GM12878 (cell line): ENCODE measurements at regions not wholly inside any gene's neighbourhood (a gene's known extent, or its start where the extent isn't known, plus 50 kb on each side); places are given as distances from the start of the nearest gene placed in this dataset.

Experiments
- ATAC-seq: fragments of 200-7000 bp; cut with Tn5 transposase; 3 replicates; pipeline ENCODE4 v1.9.1; 2020; ENCODE audit warnings: mild to moderate bottlenecking, moderate library complexity
- BruUV-seq: library from RNA; stranded (reverse); fragments of 400-500 nt; replicated peaks from 2 replicates; lab custom pipeline; 2021; lab: Mats Ljungman, UMichigan
- CTCF ChIA-PET: fragments of 300-600 bp; sonication (Branson Sonifier 250); formaldehyde crosslinking; extraction: SDS; loops from one replicate; lab custom pipeline; 2021; ENCODE audit warnings: inconsistent platforms; lab: Yijun Ruan, JAX
- POLR2A ChIA-PET: fragments of 350-600 bp; formaldehyde crosslinking; extraction: SDS; loops from one replicate; lab custom pipeline; 2021; ENCODE audit warnings: inconsistent platforms; lab: Charles Lee
- RAD21 ChIA-PET: fragments of 300-600 bp; sonication (Branson Sonifier 250); formaldehyde crosslinking; loops from one replicate; lab custom pipeline; 2023; ENCODE audit warnings: antibody characterized with exemption; ENCODE audit not compliant: unreplicated experiment; lab: Charles Lee
- SMC1A ChIA-PET: fragments of 300-600 bp; sonication (Branson Sonifier 250); formaldehyde crosslinking; loops from one replicate; lab custom pipeline; 2023; ENCODE audit not compliant: unreplicated experiment, uncharacterized antibody; lab: Charles Lee
- DNase-seq: peaks from one replicate; pipeline ENCODE4 v3.0.0-alpha.2; 2011; ENCODE audit warnings: low read depth, low spot score
- FAIRE-seq: peaks from 3 replicates; lab custom pipeline; 2011; peaks lifted over from hg19 to GRCh38; lab: Jason Lieb, UNC
- H2AFZ ChIP-seq: 2 replicates; pipeline ENCODE4 v1.6.0; 2011; ENCODE audit warnings: low read depth, low read length, control low read depth; ENCODE audit not compliant: control insufficient read depth
- H3K27ac ChIP-seq: 2 replicates; pipeline ENCODE4 v1.5.1; 2011; ENCODE audit warnings: control low read depth; ENCODE audit not compliant: control insufficient read depth, insufficient read depth
- H3K27me3 ChIP-seq, 2 experiments: replicated peaks in 1 of 2; 2 replicates each; pipeline versions ENCODE4 v1.6.0 to v1.6.1; 2011; ENCODE audit warnings: low read length in 1 of 2; ENCODE audit not compliant: control insufficient read depth in 2 of 2, insufficient read depth in 2 of 2
- H3K36me3 ChIP-seq, 2 experiments: 2 replicates each; pipeline ENCODE4 v1.5.1; 2011; ENCODE audit warnings: low read length in 1 of 2; ENCODE audit not compliant: control insufficient read depth in 2 of 2, insufficient read depth in 2 of 2
- H3K4me1 ChIP-seq: 2 replicates; pipeline ENCODE4 v1.6.1; 2011; ENCODE audit warnings: mild to moderate bottlenecking, low read length, moderate library complexity, mixed read lengths; ENCODE audit not compliant: control insufficient read depth, insufficient read depth
- H3K4me2 ChIP-seq: 2 replicates; pipeline ENCODE4 v1.6.0; 2011; ENCODE audit warnings: control low read depth; ENCODE audit not compliant: control insufficient read depth, insufficient read depth
- H3K4me3 ChIP-seq: fragments of 200-600 bp; sonication (generic); 2 replicates; pipeline ENCODE4 v1.5.1; 2016
- H3K79me2 ChIP-seq: 2 replicates; pipeline ENCODE4 v1.6.0; 2011; ENCODE audit warnings: low read length; ENCODE audit not compliant: control insufficient read depth, insufficient read depth
- H3K9ac ChIP-seq: 2 replicates; pipeline ENCODE4 v1.8.0; 2011; ENCODE audit warnings: low read length, control low read depth, mixed read lengths; ENCODE audit not compliant: control insufficient read depth, insufficient read depth
- H3K9me3 ChIP-seq: replicated peaks from 3 replicates; pipeline ENCODE4 v1.5.1; 2011; ENCODE audit warnings: mild to moderate bottlenecking, low read length; ENCODE audit not compliant: control insufficient read depth, insufficient read depth
- H4K20me1 ChIP-seq: 2 replicates; pipeline ENCODE4 v1.6.0; 2011; ENCODE audit not compliant: control insufficient read depth, insufficient read depth
- BHLHE40 ChIP-seq, 2 experiments: fragments of 450-650 bp in 1 of 2; IDR thresholded peaks; 2 replicates each; pipeline ENCODE4 v1.6.1; 2011 to 2017; ENCODE audit warnings: low read depth in 2 of 2, borderline replicate concordance in 1 of 2, improper control_type of control experiment in 1 of 2, low read length in 1 of 2, mild to moderate bottlenecking in 1 of 2
- CHD4 ChIP-seq: fragments of 200-600 bp; sonication (generic); IDR thresholded peaks from 2 replicates; pipeline ENCODE4 v1.6.1; 2016; ENCODE audit warnings: mild to moderate bottlenecking
- EZH2 ChIP-seq: IDR thresholded peaks from 2 replicates; pipeline ENCODE4 v1.6.1; 2012; ENCODE audit warnings: low read depth, mild to moderate bottlenecking, control low read depth, inconsistent platforms, low read length, borderline replicate concordance; ENCODE audit not compliant: control insufficient read depth
- HDAC6 ChIP-seq: fragments of 200-600 bp; sonication (generic); IDR thresholded peaks from one replicate; pipeline ENCODE4 v1.8.0; 2017; ENCODE audit warnings: antibody characterized with exemption; ENCODE audit not compliant: unreplicated experiment
- NR2C2 ChIP-seq: IDR thresholded peaks from 2 replicates; pipeline ENCODE4 v1.6.1; 2011; ENCODE audit warnings: borderline replicate concordance, low read depth; ENCODE audit not compliant: control insufficient read depth, insufficient read length
- PML ChIP-seq: IDR thresholded peaks from 2 replicates; pipeline ENCODE4 v1.6.1; 2012; ENCODE audit warnings: low read length, inconsistent platforms
- RB1 ChIP-seq: fragments of 450-650 bp; formaldehyde crosslinking; IDR thresholded peaks from 2 replicates; pipeline ENCODE4 v1.6.1; 2017; ENCODE audit warnings: mild to moderate bottlenecking, borderline replicate concordance
- SRF ChIP-seq, 2 experiments: IDR thresholded peaks; 2 replicates each; pipeline ENCODE4 v1.6.1; 2011; ENCODE audit warnings: low read depth in 2 of 2, low read length in 2 of 2, mild to moderate bottlenecking in 1 of 2, moderate library complexity in 1 of 2
- USF2 ChIP-seq: IDR thresholded peaks from 2 replicates; pipeline ENCODE4 v1.6.1; 2011; ENCODE audit warnings: low read depth, low read length, improper control_type of control experiment, borderline replicate concordance
- WRNIP1 ChIP-seq: IDR thresholded peaks from 2 replicates; pipeline ENCODE4 v1.6.1; 2011; ENCODE audit warnings: low read depth, low read length, improper control_type of control experiment, borderline replicate concordance
- YY1 ChIP-seq: IDR thresholded peaks from 2 replicates; pipeline ENCODE4 v1.6.1; 2011; ENCODE audit warnings: low read depth, mild to moderate bottlenecking, low read length
- ZNF207 ChIP-seq: fragments of 450-650 bp; IDR thresholded peaks from 2 replicates; pipeline ENCODE4 v1.6.1; 2014; ENCODE audit warnings: antibody characterized with exemption, mild to moderate bottlenecking, borderline replicate concordance
- in situ Hi-C: fragments of 300-500 bp; cut with MboI; formaldehyde crosslinking; loops from 9 replicates; pipeline ENCODE4 v1.14.3; 2018; ENCODE audit warnings: mixed read lengths
- intact Hi-C: fragments of 100-400 bp; cut with micrococcal nuclease; formaldehyde crosslinking; loops from one replicate; pipeline ENCODE4 v1.14.2; 2022; ENCODE audit not compliant: unreplicated experiment
- TF ChIP-seq, protein P1 (sequence below): fragments of 450-650 bp; conservative IDR thresholded peaks from 2 replicates; pipeline ENCODE4 v1.6.1; 2017; ENCODE audit warnings: mild to moderate bottlenecking, moderate library complexity

DNA sequence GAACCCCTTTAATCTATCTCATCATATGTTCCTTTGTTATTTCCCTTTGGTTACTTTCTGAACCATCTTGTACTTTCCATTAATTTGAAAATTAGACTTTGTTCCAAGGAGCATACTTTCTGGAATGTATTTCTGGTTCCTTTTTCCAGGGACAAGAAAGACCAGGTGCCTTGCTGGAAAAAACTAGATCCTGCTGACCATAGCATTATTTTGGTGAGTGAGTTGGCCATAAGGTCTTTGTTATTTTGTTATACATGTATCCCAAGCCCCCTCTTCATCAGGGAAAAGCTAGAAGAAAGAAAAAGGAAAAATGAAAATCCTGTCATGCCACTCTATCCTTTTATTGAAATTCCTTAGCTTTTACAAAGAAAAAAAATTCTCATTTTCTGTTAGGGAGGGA lies 228.1 kb upstream of the TFPI start:
- intact Hi-C loops = no loop called here
- no TSS peak for BruUV-seq
- Histone ChIP-seq H3K9ac (no peak overlapping the region), H3K4me1 (no peaks in the 10 kb centered on the region), H3K27me3 (no peaks in the 10 kb centered on the region), H3K36me3 (no peaks in the 10 kb centered on the region), H4K20me1 (no peaks in the 10 kb centered on the region), H3K27ac (no peak overlapping the region), H3K79me2 (no peaks in the 10 kb centered on the region), H3K4me2 (no peak overlapping the region), H3K9me3 (no peaks in the 10 kb centered on the region), H2AFZ (no peak overlapping the region), H3K4me3 (no peak overlapping the region)
- ATAC-seq (no peak), FAIRE-seq (no peak), DNase-seq (no peak)
- ChIA-PET CTCF (interaction anchor here (0.7 kb wide), 1 partner anchor 58 kb away, joined by 3 read pairs; no protein-coding TSS in a partner anchor), SMC1A (no interaction called here), RAD21 (no interaction called here), POLR2A (no interaction called here)
- TF ChIP-seq WRNIP1 (no peak), BHLHE40 (IDR thresholded peaks at IDR 0.05; ENCODE audit: borderline replicate concordance in 1 of 2, low read depth in 2 of 2, low read length in 1 of 2) (no peak), SRF (IDR thresholded peaks at IDR 0.05; ENCODE audit: low read depth in 2 of 2, low read length in 2 of 2) (no peak), HDAC6 (no peak), YY1 (no peak), PML (no peak), NR2C2 (no peak), CHD4 (no peak), RB1 (no peak), USF2 (no peak), EZH2 (no peak), ZNF207 (no peak)
- TF ChIP-seq, protein P1, sequence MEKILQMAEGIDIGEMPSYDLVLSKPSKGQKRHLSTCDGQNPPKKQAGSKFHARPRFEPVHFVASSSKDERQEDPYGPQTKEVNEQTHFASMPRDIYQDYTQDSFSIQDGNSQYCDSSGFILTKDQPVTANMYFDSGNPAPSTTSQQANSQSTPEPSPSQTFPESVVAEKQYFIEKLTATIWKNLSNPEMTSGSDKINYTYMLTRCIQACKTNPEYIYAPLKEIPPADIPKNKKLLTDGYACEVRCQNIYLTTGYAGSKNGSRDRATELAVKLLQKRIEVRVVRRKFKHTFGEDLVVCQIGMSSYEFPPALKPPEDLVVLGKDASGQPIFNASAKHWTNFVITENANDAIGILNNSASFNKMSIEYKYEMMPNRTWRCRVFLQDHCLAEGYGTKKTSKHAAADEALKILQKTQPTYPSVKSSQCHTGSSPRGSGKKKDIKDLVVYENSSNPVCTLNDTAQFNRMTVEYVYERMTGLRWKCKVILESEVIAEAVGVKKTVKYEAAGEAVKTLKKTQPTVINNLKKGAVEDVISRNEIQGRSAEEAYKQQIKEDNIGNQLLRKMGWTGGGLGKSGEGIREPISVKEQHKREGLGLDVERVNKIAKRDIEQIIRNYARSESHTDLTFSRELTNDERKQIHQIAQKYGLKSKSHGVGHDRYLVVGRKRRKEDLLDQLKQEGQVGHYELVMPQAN = no peak
- in situ Hi-C loops = no loop called here
